D721Med (cell line): ENCODE measurements at regions not wholly inside any gene's neighbourhood (a gene's known extent, or its start where the extent isn't known, plus 50 kb on each side); places are given as distances from the start of the nearest gene placed in this dataset.

ENCODE experiments used
- DNase-seq: peaks from one replicate; pipeline ENCODE4 v3.0.0; 2011; ENCODE audit warnings: low spot score; ENCODE audit not compliant: insufficient read length
- FAIRE-seq: peaks from 2 replicates; lab custom pipeline; 2011; peaks lifted over from hg19 to GRCh38; lab: Jason Lieb, UNC
- TF ChIP-seq, protein P1 (sequence below): IDR thresholded peaks from 2 replicates; pipeline ENCODE4 v1.5.1; 2012; ENCODE audit warnings: mild to moderate bottlenecking, control low read depth; ENCODE audit not compliant: insufficient read depth; ENCODE audit errors: missing control alignments

DNA sequence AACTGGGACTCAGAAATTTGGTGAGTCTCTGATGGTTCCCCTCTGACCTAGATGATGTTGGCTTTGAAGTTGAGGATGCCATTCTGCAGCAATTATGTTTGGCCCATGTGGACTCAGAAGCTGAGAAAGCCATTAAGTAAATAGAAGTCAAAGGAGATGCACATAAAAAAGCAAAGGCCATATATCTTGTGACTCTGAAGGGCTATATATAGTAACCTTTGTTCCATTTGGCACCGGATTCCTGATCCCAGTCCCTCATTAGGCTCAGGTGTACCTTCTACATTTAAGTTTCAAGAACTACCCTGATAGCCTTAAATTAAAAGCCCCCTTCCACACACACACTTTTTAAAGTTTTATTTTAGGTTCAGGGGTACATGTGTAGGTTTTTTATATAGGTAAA lies 50.0 kb upstream of the PDK4 start:
- TF ChIP-seq, protein P1, sequence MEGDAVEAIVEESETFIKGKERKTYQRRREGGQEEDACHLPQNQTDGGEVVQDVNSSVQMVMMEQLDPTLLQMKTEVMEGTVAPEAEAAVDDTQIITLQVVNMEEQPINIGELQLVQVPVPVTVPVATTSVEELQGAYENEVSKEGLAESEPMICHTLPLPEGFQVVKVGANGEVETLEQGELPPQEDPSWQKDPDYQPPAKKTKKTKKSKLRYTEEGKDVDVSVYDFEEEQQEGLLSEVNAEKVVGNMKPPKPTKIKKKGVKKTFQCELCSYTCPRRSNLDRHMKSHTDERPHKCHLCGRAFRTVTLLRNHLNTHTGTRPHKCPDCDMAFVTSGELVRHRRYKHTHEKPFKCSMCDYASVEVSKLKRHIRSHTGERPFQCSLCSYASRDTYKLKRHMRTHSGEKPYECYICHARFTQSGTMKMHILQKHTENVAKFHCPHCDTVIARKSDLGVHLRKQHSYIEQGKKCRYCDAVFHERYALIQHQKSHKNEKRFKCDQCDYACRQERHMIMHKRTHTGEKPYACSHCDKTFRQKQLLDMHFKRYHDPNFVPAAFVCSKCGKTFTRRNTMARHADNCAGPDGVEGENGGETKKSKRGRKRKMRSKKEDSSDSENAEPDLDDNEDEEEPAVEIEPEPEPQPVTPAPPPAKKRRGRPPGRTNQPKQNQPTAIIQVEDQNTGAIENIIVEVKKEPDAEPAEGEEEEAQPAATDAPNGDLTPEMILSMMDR: no peak
- FAIRE-seq: no peak
- no peak for DNase-seq
